Activated CD8-positive, alpha-beta memory T cell treated with anti-CD3 and anti-CD28 coated beads for 36 hours (primary cell): ENCODE measurements at regions not wholly inside any gene's neighbourhood (a gene's known extent, or its start where the extent isn't known, plus 50 kb on each side); places are given as distances from the start of the nearest gene placed in this dataset.

Experiments
- CTCF ChIA-PET: fragments of 350-600 bp; sonication (Branson Sonifier 250); formaldehyde crosslinking; loops from one replicate; lab custom pipeline; 2021; ENCODE audit warnings: antibody characterized with exemption; lab: Charles Lee
- POLR2A ChIA-PET: fragments of 350-600 bp; sonication (Branson Sonifier 250); formaldehyde crosslinking; loops from one replicate; lab custom pipeline; 2021; ENCODE audit warnings: antibody characterized with exemption; lab: Charles Lee

DNA sequence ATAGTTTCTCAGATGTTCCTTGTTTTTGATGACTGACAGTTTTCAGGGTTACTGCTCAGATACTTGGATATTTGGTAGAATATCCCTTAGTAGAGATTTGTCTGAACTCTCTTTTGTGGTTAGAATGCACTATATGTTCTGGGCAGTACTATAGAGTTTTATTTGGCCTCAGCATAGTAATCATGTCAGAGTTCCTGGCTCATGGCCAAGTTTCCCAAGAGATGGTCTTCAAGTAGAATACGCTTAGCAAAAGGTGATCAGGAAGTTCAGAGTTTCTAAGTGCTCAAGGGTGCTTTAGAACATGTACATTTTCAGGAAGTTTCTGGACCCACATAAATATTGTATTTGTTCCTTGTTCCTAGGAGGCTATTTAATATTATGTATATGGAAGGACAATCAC is 1209.7 kb upstream of the GJE1 start:
- POLR2A ChIA-PET = no interaction called here
- CTCF ChIA-PET = no interaction called here

DNA sequence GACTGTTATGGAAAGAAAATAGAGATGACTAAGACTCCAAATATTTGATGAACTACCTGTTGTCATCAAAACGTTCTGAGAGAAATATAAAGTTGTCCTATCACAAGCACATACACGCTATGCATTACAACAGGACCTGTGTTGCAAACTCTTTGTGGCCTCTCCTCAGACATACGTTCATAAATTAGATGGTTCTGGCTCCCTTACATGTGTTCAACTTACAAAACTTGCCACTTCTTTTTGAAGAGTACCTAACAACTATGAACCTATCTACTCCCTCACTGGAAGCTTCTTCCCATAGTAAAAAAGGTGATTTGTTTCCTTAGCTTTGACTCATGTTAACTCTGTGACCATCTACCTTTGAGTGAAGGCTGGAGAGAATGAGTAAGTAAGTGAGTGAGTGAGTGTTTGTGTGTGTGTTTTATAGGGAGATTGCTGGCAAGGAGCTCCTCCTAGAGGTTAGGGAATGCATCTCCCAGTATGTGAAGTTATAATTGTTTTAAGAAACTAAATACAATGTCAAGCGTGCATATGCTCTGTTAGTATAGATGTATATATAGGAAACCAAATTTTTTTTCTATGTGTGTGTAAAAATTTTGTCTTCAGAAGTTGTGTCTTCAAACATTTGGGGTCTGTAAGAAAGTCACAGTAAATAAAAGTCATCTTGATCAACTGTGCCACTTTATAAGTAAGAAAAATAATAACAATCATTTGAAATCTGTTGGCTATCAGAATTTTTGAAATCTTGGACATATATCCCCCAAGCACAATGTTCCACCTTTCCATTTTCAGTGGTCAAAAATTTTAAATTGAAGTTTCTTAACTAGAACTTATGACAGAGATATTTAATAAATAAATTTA is 1211.1 kb upstream of the GJE1 start:
- CTCF ChIA-PET = interaction anchor here (0.6 kb wide), 1 partner anchor 835 kb away, joined by 4 read pairs; no protein-coding TSS in a partner anchor
- POLR2A ChIA-PET = no interaction called here

DNA sequence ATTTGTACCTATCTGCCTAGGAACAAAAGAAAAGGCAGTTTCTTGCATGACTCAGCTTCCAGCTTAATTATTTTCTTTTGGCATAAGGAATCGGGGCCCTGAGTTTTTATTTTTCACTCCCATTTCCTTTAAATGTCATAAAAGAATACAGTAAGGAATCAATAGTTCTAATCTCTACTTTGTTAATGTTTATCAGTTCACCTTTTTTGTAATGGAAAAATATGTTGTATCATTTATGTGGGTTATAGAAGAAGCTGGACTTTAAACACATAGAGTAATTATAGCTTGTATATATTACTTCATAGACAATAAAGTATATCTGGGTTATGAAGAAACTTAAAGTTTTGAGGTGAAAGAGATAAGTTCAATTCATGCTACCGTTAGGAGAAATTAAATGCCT is 1214.8 kb upstream of the GJE1 start:
- POLR2A ChIA-PET = no interaction called here
- CTCF ChIA-PET = interaction anchor here (0.6 to 0.9 kb wide), 2 partner anchors 65 to 134 kb away, joined by 3 to 4 read pairs; no protein-coding TSS in a partner anchor

DNA sequence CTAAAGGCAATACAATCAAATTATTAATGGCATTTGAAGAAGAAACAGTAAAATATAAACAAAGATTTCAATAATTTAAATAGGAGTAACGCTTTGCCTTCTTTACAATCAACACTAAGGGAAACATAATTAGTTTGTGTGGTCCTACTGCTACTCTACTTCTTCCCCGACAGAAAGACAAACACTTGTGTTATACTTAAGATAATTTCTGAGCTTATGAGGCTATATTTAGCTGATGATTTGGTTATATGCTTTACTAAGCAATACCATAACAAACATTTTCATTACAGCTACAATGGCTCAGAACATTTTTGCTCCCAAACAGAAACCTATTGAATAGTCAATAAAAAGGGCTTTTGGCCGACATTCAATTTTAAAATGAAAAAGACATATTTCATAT is 1217.2 kb upstream of the GJE1 start:
- ChIA-PET POLR2A (no interaction called here), CTCF (no interaction called here)

DNA sequence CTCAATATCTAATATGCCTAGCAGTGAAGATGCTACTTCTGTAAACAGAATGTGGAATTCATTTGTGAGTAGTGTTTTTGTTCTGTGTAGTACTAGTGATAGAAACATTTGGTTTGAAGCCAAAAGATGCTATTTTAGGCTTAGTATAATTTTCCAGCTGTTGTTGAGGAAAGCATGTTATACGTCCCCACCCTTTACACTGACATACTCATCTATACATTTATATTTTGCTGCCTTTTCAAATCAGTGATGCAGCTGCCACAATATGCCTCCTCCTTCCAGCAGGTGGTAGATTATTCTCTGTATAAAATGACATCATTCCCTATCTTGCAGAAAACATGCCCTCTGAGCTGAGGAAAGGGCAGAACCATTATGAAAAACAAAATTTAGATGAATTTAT is 1217.6 kb upstream of the GJE1 start:
- POLR2A ChIA-PET = no interaction called here
- CTCF ChIA-PET = no interaction called here

DNA sequence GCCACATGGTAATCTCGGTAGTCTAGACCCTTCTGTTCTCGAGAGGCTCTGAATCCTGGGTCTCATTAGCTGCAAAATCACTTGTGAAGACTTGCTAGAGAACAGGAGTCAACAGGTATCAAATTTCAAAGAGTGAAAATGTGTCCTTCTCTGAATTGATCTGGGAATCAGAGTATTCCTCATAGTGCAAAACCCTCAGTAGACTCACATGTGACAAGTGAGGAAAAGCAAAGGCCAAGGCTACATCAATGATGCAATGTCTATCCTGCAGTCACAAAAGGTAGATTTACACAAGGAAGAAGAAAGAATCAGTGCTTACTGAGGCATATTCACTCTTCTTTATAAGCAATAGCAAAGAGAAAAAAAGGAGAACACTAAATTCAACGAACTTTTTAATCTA is 1220.0 kb upstream of the GJE1 start:
- CTCF ChIA-PET = no interaction called here
- POLR2A ChIA-PET = no interaction called here

DNA sequence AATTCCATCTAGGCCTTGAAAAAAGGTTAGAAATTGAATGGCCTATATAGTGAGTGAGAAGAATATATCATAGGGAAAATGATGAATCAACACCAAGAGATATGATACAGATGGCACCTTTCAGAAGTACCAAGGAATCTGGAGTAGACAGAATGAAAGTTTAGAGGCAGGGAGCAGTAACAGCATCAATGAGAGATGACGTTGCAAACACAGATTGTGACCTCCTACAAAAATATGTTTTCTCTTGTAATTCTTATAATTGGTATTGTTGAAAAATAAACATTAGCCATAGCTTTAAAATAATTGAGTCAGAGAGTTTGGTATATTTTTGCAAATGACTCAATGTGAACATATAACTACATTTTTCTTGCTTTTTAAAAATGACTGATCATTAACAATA is 1223.1 kb upstream of the GJE1 start:
- CTCF ChIA-PET = no interaction called here

DNA sequence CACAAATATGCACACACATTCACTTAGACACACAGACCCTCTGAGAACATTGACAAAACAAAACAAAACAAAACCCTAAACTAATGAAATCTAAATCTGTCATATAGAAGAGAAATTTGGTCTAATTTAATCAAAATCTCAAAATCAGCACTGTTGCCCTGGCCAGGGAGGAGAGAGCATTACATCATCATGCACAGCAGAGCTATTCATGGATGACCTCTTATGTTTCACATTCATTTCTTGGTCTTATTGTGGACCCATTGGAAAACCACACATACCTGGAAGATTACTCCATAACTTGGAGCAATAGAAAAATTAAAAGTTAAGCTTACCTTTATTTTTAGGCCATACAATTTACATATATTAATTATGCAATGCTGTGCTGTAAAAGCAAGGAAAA is 1223.6 kb upstream of the GJE1 start:
- POLR2A ChIA-PET = no interaction called here
- CTCF ChIA-PET = no interaction called here

More for the DNA sequence above, 1223.1 kb upstream of the GJE1 start:
- POLR2A ChIA-PET = no interaction called here

DNA sequence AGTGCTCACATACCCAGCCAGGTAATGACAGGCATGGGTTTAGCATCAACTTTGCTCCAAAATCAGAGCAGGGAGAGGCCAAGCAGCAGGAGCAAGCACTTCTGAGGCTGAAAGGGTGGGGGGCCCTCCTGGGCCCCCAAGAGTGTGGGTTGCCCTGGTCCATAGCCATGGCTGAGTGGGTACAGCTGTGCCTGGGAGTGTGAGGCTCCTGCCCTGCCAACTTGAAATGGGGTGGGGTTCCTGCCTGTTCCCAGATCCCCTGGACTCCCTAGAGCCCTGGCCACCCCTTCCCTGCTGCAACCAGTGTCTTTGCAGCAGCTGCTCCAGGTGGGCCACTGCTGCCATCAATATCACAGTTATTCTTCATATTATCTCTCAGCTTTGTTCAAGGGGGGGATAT is 1224.2 kb upstream of the GJE1 start:
- CTCF ChIA-PET = interaction anchor here (0.6 kb wide), 1 partner anchor 1289 kb away, joined by 3 read pairs; no protein-coding TSS in a partner anchor
- POLR2A ChIA-PET = no interaction called here

DNA sequence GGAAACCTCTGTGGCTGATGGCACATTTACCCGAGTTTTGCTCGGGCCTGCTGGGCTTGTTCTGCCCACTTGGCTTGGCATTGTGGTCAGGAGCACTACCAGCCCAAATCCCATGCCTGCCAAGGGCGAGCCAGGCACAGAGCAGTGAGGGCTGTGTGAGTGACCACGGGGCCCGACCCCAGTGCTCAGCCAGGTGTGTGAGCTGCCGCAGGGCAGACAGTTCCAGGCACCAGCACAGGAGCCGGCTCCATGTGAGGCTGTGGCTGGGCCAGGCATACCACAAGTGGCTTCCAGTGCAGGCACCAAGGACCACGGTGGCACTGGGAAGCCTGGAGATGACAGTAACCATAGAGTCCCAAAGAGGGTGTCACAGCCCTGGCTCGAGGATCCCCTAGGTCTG is 1225.5 kb upstream of the GJE1 start:
- POLR2A ChIA-PET = no interaction called here
- CTCF ChIA-PET = no interaction called here

DNA sequence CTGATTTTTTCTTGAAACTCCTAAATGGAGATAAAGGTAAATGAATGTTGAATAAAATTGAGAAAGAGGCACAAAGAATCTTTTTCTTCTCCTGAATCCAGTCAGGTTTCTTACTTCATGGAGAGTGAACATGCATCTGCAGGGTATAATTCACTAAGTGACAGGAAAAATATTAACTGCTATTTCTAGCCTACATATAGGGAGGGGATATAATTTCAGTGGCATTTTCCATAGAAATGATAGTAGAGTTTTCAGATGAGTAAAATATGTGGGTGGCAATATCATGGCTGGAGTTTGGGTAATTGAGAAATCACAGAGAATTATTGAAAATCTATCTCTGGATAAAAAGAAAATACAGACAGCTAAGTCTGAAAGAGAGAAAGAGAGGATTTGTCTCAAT is 1227.0 kb upstream of the GJE1 start:
- CTCF ChIA-PET = no interaction called here
- POLR2A ChIA-PET = no interaction called here

DNA sequence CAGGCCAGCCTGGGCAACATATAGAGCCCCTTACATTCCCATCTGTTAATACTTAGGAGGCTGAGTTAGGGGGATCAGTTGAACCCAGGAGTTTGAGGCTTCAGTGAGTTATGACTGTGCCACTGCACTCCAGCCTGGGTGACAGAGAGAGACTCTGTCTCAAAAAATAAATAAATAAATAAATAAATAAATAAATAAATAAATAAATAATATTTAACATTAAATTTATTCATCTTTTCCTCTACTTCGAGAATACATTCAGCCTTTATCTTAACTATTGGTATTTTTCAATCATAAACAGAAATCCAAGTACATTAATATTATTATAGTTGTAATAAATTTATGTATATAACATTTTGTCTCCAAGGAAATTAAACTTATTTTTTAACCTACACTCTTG is 1227.7 kb upstream of the GJE1 start:
- ChIA-PET CTCF (interaction anchor here (1.2 kb wide), 1 partner anchor 12 kb away, joined by 4 read pairs; no protein-coding TSS in a partner anchor), POLR2A (interaction anchor here (0.6 kb wide), 1 partner anchor 1876 kb away, joined by 3 read pairs; no protein-coding TSS in a partner anchor)

DNA sequence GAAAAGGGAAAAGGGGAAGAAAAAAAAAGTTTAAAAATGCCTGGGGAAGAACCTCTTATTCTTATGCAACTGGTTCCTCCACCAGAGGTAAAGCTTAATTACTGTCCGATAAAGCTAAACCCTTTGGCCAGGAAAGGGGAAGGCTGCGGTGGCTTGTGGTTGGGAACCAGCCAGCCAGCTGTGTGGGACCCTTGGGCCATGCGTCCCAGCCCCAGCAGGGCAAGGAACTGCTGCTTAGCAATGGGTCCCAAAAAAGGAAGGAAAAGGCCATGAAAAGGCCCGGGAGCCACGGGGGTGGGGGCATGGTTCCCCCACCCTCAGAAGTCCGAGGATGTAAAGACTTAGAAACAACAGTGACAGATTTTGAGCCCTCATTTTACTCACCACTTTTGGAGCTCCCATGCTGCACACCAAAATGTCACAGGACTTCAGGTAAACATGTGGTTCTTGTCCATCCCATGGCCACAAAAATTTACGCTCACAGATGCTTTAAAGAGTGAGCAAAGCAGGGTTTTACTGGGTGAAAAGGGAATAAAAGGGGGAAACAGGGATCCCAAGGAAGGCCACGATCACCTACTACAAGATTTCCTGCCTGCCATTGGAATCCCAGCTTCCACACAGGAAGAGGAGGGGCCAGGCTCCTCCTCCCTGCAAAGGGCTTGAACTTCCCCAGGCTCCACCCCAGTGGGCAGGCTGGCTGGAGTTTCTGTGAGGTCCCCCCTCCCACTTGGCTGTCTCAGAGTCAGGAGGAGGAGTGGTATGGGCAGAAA is 1234.7 kb upstream of the GJE1 start:
- ChIA-PET POLR2A (no interaction called here), CTCF (no interaction called here)

DNA sequence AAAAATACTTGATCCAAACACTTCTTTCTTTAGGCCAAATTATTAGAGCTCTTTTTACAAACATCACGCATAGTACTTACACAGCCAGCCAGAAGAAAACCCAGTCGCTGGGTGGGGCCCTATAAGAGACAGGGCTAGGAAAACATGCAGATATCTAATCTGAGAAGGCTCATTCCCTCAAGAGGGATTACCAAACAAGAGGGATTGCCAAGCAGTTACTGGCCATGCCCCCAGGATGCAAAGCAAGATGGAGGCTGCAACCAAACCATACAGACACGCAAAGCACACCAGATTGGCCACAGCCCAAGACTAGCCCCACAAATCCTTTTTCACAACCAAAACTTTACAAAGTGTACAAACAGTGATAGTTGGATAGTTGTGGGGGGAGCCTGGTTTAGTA is 1235.4 kb upstream of the GJE1 start:
- CTCF ChIA-PET = no interaction called here
- POLR2A ChIA-PET = no interaction called here

DNA sequence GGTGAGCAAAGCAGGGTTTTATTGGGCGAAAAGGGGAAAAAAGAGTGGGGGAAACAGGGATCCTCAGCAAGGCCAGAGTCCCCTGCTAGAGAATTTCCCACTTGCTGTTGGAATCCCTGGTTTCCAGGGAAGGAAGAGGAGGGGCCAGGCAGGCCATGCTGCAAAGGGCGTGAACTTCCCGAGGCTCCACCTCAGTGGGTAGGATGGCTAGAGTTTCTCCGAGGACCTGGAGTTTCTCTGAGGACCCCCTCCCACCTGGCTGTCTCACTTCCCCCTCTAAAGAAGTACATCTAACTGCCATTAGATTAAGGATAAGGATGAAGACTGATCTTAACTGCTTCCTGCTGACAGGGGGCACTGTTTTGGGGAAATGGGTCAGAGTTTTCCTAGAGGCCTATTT is 1239.3 kb upstream of the GJE1 start:
- ChIA-PET CTCF (no interaction called here), POLR2A (no interaction called here)

DNA sequence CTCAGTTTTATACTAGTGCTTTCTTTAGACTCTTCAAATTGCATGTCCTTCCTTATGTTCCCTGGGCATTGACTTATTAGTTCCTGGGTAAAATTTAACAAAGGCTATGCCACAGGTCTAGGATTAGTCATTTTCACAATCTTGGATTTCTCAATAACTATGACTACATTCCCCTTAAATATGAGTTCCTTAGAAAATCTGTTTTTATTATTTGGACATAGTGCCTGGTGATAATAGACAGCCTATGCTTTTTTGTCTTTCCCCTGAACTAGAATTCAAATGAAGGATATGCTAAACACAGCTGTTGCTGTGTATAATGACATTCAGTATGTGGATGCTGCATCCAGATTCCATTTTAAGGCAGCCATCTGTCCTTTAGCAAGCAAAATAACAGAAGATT is 1252.8 kb upstream of the GJE1 start:
- CTCF ChIA-PET = no interaction called here
- POLR2A ChIA-PET = no interaction called here

DNA sequence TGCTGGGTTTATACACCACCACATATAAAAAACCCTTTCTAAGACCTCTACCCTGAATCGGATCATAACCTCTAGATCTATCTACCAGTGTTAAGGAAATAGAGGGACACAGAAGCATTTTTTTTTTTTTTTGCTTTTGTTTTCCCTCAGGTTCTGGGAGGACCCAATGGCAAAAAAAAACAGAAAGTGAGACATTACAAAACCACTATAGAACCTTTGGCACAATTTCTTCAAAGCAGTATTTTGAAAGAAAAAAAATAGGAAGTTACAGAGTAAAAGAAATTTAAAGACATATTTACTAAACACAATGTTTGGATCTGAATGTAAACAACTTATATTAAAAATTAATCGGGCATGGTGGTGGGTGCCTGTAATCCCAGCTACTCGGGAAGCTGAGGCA is 1258.7 kb upstream of the GJE1 start:
- CTCF ChIA-PET = no interaction called here
- POLR2A ChIA-PET = no interaction called here

DNA sequence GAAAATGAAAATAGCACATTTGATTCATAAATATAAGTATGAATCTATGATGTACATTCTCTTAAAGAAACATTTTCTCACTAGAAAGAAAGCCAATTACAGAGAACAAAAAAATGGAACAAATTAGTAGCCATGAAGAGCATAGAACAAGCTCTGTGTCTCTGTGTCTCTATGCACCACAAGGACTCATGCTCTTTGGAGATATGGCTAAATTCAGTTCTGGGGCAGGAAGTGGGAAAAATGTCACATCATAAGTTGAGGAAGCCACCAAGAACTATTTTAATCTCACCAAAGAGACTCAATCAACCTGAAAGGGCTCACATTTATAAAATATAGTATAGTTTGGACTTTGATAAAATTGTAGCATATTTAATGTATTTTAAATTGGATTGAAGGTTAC is 1259.8 kb upstream of the GJE1 start:
- POLR2A ChIA-PET = no interaction called here
- CTCF ChIA-PET = no interaction called here

DNA sequence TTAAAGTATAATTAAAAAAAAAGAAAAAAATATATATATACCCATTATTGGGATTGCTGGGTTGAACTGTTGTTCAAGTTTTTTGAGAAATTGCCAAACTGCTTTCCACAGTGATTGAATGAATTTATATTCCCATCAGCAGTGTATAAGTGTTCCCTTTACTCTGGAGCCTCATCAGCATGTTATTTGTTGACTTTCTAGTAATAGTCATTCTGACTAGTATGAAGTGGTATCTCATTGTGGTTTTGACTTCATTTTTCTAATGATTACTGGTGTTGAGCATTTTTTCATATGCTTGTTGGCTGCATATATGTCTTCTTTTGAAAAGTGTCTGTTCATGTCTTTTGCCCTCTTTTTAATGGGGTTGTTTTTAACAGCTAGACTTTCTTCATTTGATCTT is 1260.8 kb upstream of the GJE1 start:
- POLR2A ChIA-PET = no interaction called here
- CTCF ChIA-PET = no interaction called here

DNA sequence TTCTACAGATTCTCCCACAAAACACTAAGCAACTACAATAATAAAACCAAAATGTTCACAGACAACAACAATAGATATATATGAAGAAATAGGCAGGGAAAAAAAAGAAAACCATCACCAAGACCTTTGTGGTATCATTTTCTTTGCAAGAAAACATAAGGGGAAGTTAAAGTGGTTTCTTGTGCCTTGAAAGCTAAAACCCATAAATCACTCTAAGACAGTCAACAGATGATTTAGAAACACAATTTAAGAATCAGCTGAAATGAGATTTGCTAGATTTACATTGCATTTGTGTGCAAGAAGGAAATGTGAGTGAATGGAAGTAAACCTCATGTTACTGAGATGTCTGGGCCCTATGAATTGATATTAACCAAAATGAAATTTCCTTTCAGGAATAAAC is 1265.4 kb upstream of the GJE1 start:
- ChIA-PET CTCF (no interaction called here), POLR2A (no interaction called here)
